GM10248 (cell line): ENCODE measurements at regions not wholly inside any gene's neighbourhood (a gene's known extent, or its start where the extent isn't known, plus 50 kb on each side); places are given as distances from the start of the nearest gene placed in this dataset.

Experiments used
- CTCF ChIA-PET: fragments of 300-600 bp; sonication (Branson Sonifier 250); formaldehyde crosslinking; extraction: SDS; loops from one replicate; lab custom pipeline; 2021; ENCODE audit warnings: antibody characterized with exemption; lab: Yijun Ruan, JAX
- POLR2A ChIA-PET: fragments of 350-650 bp; sonication (Branson Sonifier 250); formaldehyde crosslinking; extraction: SDS; loops from one replicate; lab custom pipeline; 2020; ENCODE audit warnings: antibody characterized with exemption; lab: Yijun Ruan, JAX
- DNase-seq: peaks from one replicate; pipeline ENCODE4 v3.0.0; 2012; ENCODE audit errors: extremely low spot score
- CTCF ChIP-seq: IDR thresholded peaks from 2 replicates; pipeline ENCODE4 v1.5.1; 2012; ENCODE audit warnings: mild to moderate bottlenecking, low read depth; ENCODE audit errors: extremely low read depth, missing control alignments, control extremely low read depth

- ChIA-PET POLR2A (no interaction called here), CTCF (no interaction called here)
- TF ChIP-seq CTCF: no peak
- DNase-seq: no peak
Observed at GRCh38 chr11:41982276-41982675, 522.8 kb upstream of the LRRC4C start.

GRCh38 chr11:41982975-41983374, 523.5 kb upstream of the LRRC4C start:
- TF ChIP-seq CTCF: no peak
- CTCF ChIA-PET: no interaction called here
- DNase-seq: no peak
- POLR2A ChIA-PET: no interaction called here

- ChIA-PET POLR2A (no interaction called here), CTCF (no interaction called here)
- DNase-seq: no peak
- TF ChIP-seq CTCF: no peak
Observed at GRCh38 chr11:41983475-41983874, 524.0 kb upstream of the LRRC4C start.

- ChIA-PET CTCF (interaction anchor here (1.5 kb wide), 1 partner anchor 28 kb away, joined by 3 read pairs; no protein-coding TSS in a partner anchor), POLR2A (no interaction called here)
- DNase-seq: no peak
- no peak for TF ChIP-seq CTCF
Observed at GRCh38 chr11:41984023-41984422, 524.6 kb upstream of the LRRC4C start.

GRCh38 chr11:41985799-41986198, 526.3 kb upstream of the LRRC4C start:
- TF ChIP-seq CTCF: no peak
- POLR2A ChIA-PET: no interaction called here
- DNase-seq: no peak
- CTCF ChIA-PET: no interaction called here

- ChIA-PET POLR2A (no interaction called here), CTCF (interaction anchor here (1.6 kb wide), 1 partner anchor 11 kb away, joined by 5 read pairs; no protein-coding TSS in a partner anchor)
- DNase-seq: no peak
- no peak for TF ChIP-seq CTCF
Observed at GRCh38 chr11:41988951-41989572, 529.6 kb upstream of the LRRC4C start.
